PC-3 (cell line): ENCODE measurements at regions not wholly inside any gene's neighbourhood (a gene's known extent, or its start where the extent isn't known, plus 50 kb on each side); places are given as distances from the start of the nearest gene placed in this dataset.
"Not testable (repeated sequence)": the region's sequence is repeated elsewhere in the genome, so short reads cannot be mapped to it uniquely, and the experiment has no call there.

ENCODE experiments used
- EZH2 ChIP-seq: fragments of 300-600 bp; sonication (generic); IDR thresholded peaks from one replicate; pipeline ENCODE4 v1.6.1; 2017; ENCODE audit warnings: antibody characterized with exemption, mild to moderate bottlenecking, low read length; ENCODE audit not compliant: unreplicated experiment
- TF ChIP-seq, protein P1 (sequence below): fragments of 300-600 bp; sonication (generic); conservative IDR thresholded peaks from 2 replicates; pipeline ENCODE4 v1.5.1; 2017; ENCODE audit warnings: antibody characterized with exemption, low read depth, mild to moderate bottlenecking, low read length

GRCh38 chr16:17906626-17907025, 429.9 kb downstream of the NPIPA8 start:
- TF ChIP-seq, protein P1, sequence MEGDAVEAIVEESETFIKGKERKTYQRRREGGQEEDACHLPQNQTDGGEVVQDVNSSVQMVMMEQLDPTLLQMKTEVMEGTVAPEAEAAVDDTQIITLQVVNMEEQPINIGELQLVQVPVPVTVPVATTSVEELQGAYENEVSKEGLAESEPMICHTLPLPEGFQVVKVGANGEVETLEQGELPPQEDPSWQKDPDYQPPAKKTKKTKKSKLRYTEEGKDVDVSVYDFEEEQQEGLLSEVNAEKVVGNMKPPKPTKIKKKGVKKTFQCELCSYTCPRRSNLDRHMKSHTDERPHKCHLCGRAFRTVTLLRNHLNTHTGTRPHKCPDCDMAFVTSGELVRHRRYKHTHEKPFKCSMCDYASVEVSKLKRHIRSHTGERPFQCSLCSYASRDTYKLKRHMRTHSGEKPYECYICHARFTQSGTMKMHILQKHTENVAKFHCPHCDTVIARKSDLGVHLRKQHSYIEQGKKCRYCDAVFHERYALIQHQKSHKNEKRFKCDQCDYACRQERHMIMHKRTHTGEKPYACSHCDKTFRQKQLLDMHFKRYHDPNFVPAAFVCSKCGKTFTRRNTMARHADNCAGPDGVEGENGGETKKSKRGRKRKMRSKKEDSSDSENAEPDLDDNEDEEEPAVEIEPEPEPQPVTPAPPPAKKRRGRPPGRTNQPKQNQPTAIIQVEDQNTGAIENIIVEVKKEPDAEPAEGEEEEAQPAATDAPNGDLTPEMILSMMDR = not testable (repeated sequence)
- TF ChIP-seq EZH2 = not testable (repeated sequence)
